Naive B cell (primary cell): ENCODE measurements at regions not wholly inside any gene's neighbourhood (a gene's known extent, or its start where the extent isn't known, plus 50 kb on each side); places are given as distances from the start of the nearest gene placed in this dataset.

Source experiments
- ATAC-seq, 2 donors: fragments of 150-1000 bp; cut with Tn5 transposase; 2 replicates each; pipeline ENCODE4 v1.10.0; 2021; ENCODE audit warnings: low read depth in 2 of 2, mild to moderate bottlenecking in 2 of 2, moderate library complexity in 2 of 2
- DNase-seq: peaks from one replicate; pipeline ENCODE4 v3.0.0; 2022
- H3K27ac Mint-ChIP-seq, 6 donors: one replicate each; pipeline ENCODE4 v1.8.0; 2020 to 2022; ENCODE audit warnings: mild to moderate bottlenecking in 6 of 6, mixed read lengths in 6 of 6, moderate library complexity in 5 of 6, inconsistent platforms in 2 of 6
- H3K27me3 Mint-ChIP-seq, 3 donors: one replicate each; pipeline ENCODE4 v1.8.0; 2021 to 2022; ENCODE audit warnings: mixed read lengths in 3 of 3, mild to moderate bottlenecking in 1 of 3
- H3K36me3 Mint-ChIP-seq, 2 donors: one replicate each; pipeline ENCODE4 v1.8.0; 2020 to 2022; ENCODE audit warnings: mixed read lengths in 2 of 2, inconsistent platforms in 1 of 2, mild to moderate bottlenecking in 1 of 2
- H3K4me1 Mint-ChIP-seq, 3 donors: one replicate each; pipeline ENCODE4 v1.8.0; 2020 to 2022; ENCODE audit warnings: mixed read lengths in 3 of 3, inconsistent platforms in 1 of 3, mild to moderate bottlenecking in 1 of 3, moderate library complexity in 1 of 3
- H3K4me3 Mint-ChIP-seq, 8 donors: one replicate each; pipeline ENCODE4 v1.8.0; 2020 to 2022; ENCODE audit warnings: mild to moderate bottlenecking in 8 of 8, mixed read lengths in 8 of 8, moderate library complexity in 8 of 8, inconsistent platforms in 2 of 8
- H3K9me3 Mint-ChIP-seq, 7 donors: one replicate each; pipeline ENCODE4 v1.8.0; 2020 to 2022; ENCODE audit warnings: mixed read lengths in 7 of 7, mild to moderate bottlenecking in 5 of 7, inconsistent platforms in 2 of 7, moderate library complexity in 1 of 7

- Mint-ChIP-seq H3K4me3 (no peak overlapping the region), H3K4me1 (no peaks in the 10 kb centered on the region), H3K36me3 (no peaks in the 10 kb centered on the region), H3K9me3 (peaks cover 0 to 9% (median 4%) of the 10 kb centered on the region in 7 donors), H3K27ac (no peak overlapping the region), H3K27me3 (no peaks in the 10 kb centered on the region)
- ATAC-seq = no peak
- DNase-seq = no peak
Observed at GRCh38 chr7:46486256-46487206, 565.5 kb upstream of the IGFBP3 start.

- Mint-ChIP-seq H3K9me3 (peaks cover 2 to 9% (median 4%) of the 10 kb centered on the region in 7 donors), H3K27ac (no peak overlapping the region), H3K36me3 (no peaks in the 10 kb centered on the region), H3K27me3 (no peaks in the 10 kb centered on the region), H3K4me1 (no peaks in the 10 kb centered on the region), H3K4me3 (no peak overlapping the region)
- ATAC-seq = no peak
- no peak for DNase-seq
Observed at GRCh38 chr7:46485481-46486065, 564.5 kb upstream of the IGFBP3 start.

- peaks cover 2 to 9% (median 4%) of the 10 kb centered on the region in 7 donors for H3K9me3 Mint-ChIP-seq
- H3K36me3 Mint-ChIP-seq = no peaks in the 10 kb centered on the region
- H3K4me3 Mint-ChIP-seq = no peak overlapping the region
- DNase-seq (no peak), ATAC-seq (no peak)
- H3K27ac Mint-ChIP-seq = no peak overlapping the region
- H3K27me3 Mint-ChIP-seq = no peaks in the 10 kb centered on the region
- H3K4me1 Mint-ChIP-seq = no peaks in the 10 kb centered on the region
Observed at GRCh38 chr7:46484906-46485305, 563.8 kb upstream of the IGFBP3 start.

GRCh38 chr7:46480619-46481018, 559.5 kb upstream of the IGFBP3 start:
- H3K4me3 Mint-ChIP-seq = no peak overlapping the region
- no peak overlapping the region for H3K27ac Mint-ChIP-seq
- ATAC-seq = no peak
- peaks cover 2 to 19% (median 9%) of the 10 kb centered on the region in 7 donors for H3K9me3 Mint-ChIP-seq
- no peak for DNase-seq
- H3K27me3 Mint-ChIP-seq = no peaks in the 10 kb centered on the region
- no peaks in the 10 kb centered on the region for H3K36me3 Mint-ChIP-seq
- no peaks in the 10 kb centered on the region for H3K4me1 Mint-ChIP-seq

- DNase-seq (no peak), ATAC-seq (no peak)
- peaks cover 5 to 28% (median 13%) of the 10 kb centered on the region in 7 donors for H3K9me3 Mint-ChIP-seq
- no peak overlapping the region for H3K4me3 Mint-ChIP-seq
- H3K27me3 Mint-ChIP-seq = no peaks in the 10 kb centered on the region
- H3K36me3 Mint-ChIP-seq = no peaks in the 10 kb centered on the region
- H3K4me1 Mint-ChIP-seq = no peaks in the 10 kb centered on the region
- no peak overlapping the region for H3K27ac Mint-ChIP-seq
Observed at GRCh38 chr7:46479680-46480079, 558.6 kb upstream of the IGFBP3 start.

- DNase-seq (no peak), ATAC-seq (no peak)
- Mint-ChIP-seq H3K4me1 (no peaks in the 10 kb centered on the region), H3K36me3 (no peaks in the 10 kb centered on the region), H3K9me3 (peaks cover 0 to 37% (median 17%) of the 10 kb centered on the region in 7 donors), H3K4me3 (no peak overlapping the region), H3K27ac (no peak overlapping the region), H3K27me3 (no peaks in the 10 kb centered on the region)
Observed at GRCh38 chr7:46478046-46478445, 557.0 kb upstream of the IGFBP3 start.

GRCh38 chr7:46468753-46469356, 547.8 kb upstream of the IGFBP3 start:
- peaks cover 8 to 20% of the 10 kb centered on the region in 2 donors for H3K36me3 Mint-ChIP-seq
- H3K4me3 Mint-ChIP-seq = peak overlapping the region in 1 of 8 donors; percentile 6
- ATAC-seq = no peak
- no peak for DNase-seq
- no peak overlapping the region for H3K27ac Mint-ChIP-seq
- H3K9me3 Mint-ChIP-seq = peaks cover 23 to 100% (median 65%) of the 10 kb centered on the region in 7 donors
- H3K27me3 Mint-ChIP-seq = no peaks in the 10 kb centered on the region
- H3K4me1 Mint-ChIP-seq = no peaks in the 10 kb centered on the region

- peaks cover 13 to 83% (median 43%) of the 10 kb centered on the region in 7 donors for H3K9me3 Mint-ChIP-seq
- H3K27me3 Mint-ChIP-seq = no peaks in the 10 kb centered on the region
- H3K4me1 Mint-ChIP-seq = no peaks in the 10 kb centered on the region
- no peak overlapping the region for H3K4me3 Mint-ChIP-seq
- ATAC-seq (no peak), DNase-seq (no peak)
- no peak overlapping the region for H3K27ac Mint-ChIP-seq
- H3K36me3 Mint-ChIP-seq = peaks cover 4 to 8% of the 10 kb centered on the region in 2 donors
Observed at GRCh38 chr7:46463170-46463569, 542.1 kb upstream of the IGFBP3 start.

GRCh38 chr7:46461334-46461777, 540.3 kb upstream of the IGFBP3 start:
- Mint-ChIP-seq H3K9me3 (peaks cover 9 to 70% (median 29%) of the 10 kb centered on the region in 7 donors), H3K27me3 (no peaks in the 10 kb centered on the region)
- no peak for DNase-seq

GRCh38 chr7:46459942-46460341, 538.9 kb upstream of the IGFBP3 start:
- no peak overlapping the region for H3K4me3 Mint-ChIP-seq
- H3K27ac Mint-ChIP-seq = no peak overlapping the region
- H3K4me1 Mint-ChIP-seq = no peaks in the 10 kb centered on the region
- ATAC-seq (no peak), DNase-seq (no peak)
- H3K27me3 Mint-ChIP-seq = no peaks in the 10 kb centered on the region
- no peaks in the 10 kb centered on the region for H3K36me3 Mint-ChIP-seq
- peaks cover 10 to 57% (median 21%) of the 10 kb centered on the region in 7 donors for H3K9me3 Mint-ChIP-seq

More at GRCh38 chr7:46461334-46461777, 540.3 kb upstream of the IGFBP3 start:
- H3K36me3 Mint-ChIP-seq = no peaks in the 10 kb centered on the region
- ATAC-seq = no peak
- no peak overlapping the region for H3K27ac Mint-ChIP-seq
- H3K4me1 Mint-ChIP-seq = no peaks in the 10 kb centered on the region
- H3K4me3 Mint-ChIP-seq = no peak overlapping the region

- no peak overlapping the region for H3K27ac Mint-ChIP-seq
- no peak for DNase-seq
- H3K9me3 Mint-ChIP-seq = peaks cover 8 to 27% (median 11%) of the 10 kb centered on the region in 7 donors
- no peaks in the 10 kb centered on the region for H3K27me3 Mint-ChIP-seq
- no peaks in the 10 kb centered on the region for H3K4me1 Mint-ChIP-seq
- no peak overlapping the region for H3K4me3 Mint-ChIP-seq
- ATAC-seq = no peak
- H3K36me3 Mint-ChIP-seq = no peaks in the 10 kb centered on the region
Observed at GRCh38 chr7:46454816-46455215, 533.7 kb upstream of the IGFBP3 start.

GRCh38 chr7:46452561-46453135, 531.6 kb upstream of the IGFBP3 start:
- Mint-ChIP-seq H3K27me3 (no peaks in the 10 kb centered on the region), H3K4me1 (no peaks in the 10 kb centered on the region), H3K27ac (no peak overlapping the region), H3K9me3 (peaks cover 6 to 26% (median 13%) of the 10 kb centered on the region in 7 donors), H3K4me3 (no peak overlapping the region), H3K36me3 (no peaks in the 10 kb centered on the region)
- no peak for ATAC-seq
- DNase-seq = no peak

GRCh38 chr7:46451846-46452245, 530.8 kb upstream of the IGFBP3 start:
- ATAC-seq (no peak), DNase-seq (no peak)
- H3K27me3 Mint-ChIP-seq = no peaks in the 10 kb centered on the region
- no peaks in the 10 kb centered on the region for H3K36me3 Mint-ChIP-seq
- peaks cover 6 to 22% (median 10%) of the 10 kb centered on the region in 7 donors for H3K9me3 Mint-ChIP-seq
- H3K4me3 Mint-ChIP-seq = no peak overlapping the region
- H3K27ac Mint-ChIP-seq = no peak overlapping the region
- no peaks in the 10 kb centered on the region for H3K4me1 Mint-ChIP-seq
